WERI-Rb-1 (cell line): ENCODE measurements at regions not wholly inside any gene's neighbourhood (a gene's known extent, or its start where the extent isn't known, plus 50 kb on each side); places are given as distances from the start of the nearest gene placed in this dataset.
"Not testable (repeated sequence)": the region's sequence is repeated elsewhere in the genome, so short reads cannot be mapped to it uniquely, and the experiment has no call there.

ENCODE experiments used
- DNase-seq: peaks from one replicate; pipeline ENCODE4 v3.0.0-alpha.2; 2020
- H3K27ac ChIP-seq: fragments of 250-450 bp; sonication (Bioruptor Pico); 2 replicates; pipeline ENCODE4 v1.5.1; 2020; ENCODE audit warnings: mild to moderate bottlenecking, moderate library complexity
- H3K27me3 ChIP-seq: fragments of 250-450 bp; sonication (Bioruptor Pico); 2 replicates; pipeline ENCODE4 v1.5.1; 2021; ENCODE audit warnings: mild to moderate bottlenecking, low read depth, moderate library complexity; ENCODE audit not compliant: insufficient read depth, severe bottlenecking
- H3K36me3 ChIP-seq: fragments of 250-450 bp; sonication (Bioruptor Pico); 2 replicates; pipeline ENCODE4 v1.5.1; 2020; ENCODE audit warnings: mild to moderate bottlenecking, moderate library complexity
- H3K4me3 ChIP-seq: 2 replicates; pipeline ENCODE4 v1.5.1; 2011; ENCODE audit warnings: low read depth, mild to moderate bottlenecking, control low read depth, low read length
- H3K9me3 ChIP-seq: fragments of 250-450 bp; sonication (Bioruptor Pico); 2 replicates; pipeline ENCODE4 v1.5.1; 2021; ENCODE audit warnings: mild to moderate bottlenecking, moderate library complexity; ENCODE audit not compliant: severe bottlenecking
- TF ChIP-seq, protein P1 (sequence below): IDR thresholded peaks from 2 replicates; pipeline ENCODE4 v1.5.1; 2011; ENCODE audit warnings: low read depth, mild to moderate bottlenecking, control low read depth, inconsistent platforms, low read length

DNA sequence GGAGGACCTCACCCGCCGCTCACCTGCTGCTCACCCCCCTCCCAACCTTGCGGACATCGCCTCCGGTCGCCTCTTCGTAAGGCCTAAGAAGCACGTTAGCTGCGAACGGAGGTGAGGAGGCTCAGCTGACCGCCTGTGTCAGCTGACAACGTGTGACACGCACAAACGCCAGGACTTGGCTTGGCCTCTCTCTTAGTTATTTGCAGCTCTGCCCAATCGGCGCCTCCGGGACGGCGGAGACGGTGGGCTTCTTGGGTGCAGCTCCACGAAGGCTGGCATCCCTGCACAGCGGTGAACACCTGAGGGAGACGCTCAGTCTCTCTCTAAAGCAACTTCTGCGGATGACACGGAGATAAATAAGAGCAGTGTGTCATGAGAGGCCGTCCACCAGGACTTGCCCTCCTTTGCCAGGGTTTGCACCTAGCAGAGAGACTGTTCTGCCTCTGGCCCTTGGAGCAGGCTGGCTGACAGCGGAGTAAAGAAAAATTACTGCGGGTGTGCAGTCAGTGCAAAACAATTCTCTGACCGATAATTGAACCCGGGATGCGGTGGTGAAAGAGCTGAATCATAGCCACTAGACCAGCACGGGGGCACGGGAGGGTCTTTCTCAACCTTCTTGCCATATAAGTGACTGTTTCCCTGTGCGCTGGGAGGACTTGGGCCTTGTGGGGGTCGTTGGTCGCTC lies 318.9 kb downstream of the FAM72C start:
- no peaks in the 10 kb centered on the region for H3K36me3 ChIP-seq
- no peak for DNase-seq
- H3K27ac ChIP-seq = no peak overlapping the region
- no peak overlapping the region for H3K4me3 ChIP-seq
- TF ChIP-seq, protein P1, sequence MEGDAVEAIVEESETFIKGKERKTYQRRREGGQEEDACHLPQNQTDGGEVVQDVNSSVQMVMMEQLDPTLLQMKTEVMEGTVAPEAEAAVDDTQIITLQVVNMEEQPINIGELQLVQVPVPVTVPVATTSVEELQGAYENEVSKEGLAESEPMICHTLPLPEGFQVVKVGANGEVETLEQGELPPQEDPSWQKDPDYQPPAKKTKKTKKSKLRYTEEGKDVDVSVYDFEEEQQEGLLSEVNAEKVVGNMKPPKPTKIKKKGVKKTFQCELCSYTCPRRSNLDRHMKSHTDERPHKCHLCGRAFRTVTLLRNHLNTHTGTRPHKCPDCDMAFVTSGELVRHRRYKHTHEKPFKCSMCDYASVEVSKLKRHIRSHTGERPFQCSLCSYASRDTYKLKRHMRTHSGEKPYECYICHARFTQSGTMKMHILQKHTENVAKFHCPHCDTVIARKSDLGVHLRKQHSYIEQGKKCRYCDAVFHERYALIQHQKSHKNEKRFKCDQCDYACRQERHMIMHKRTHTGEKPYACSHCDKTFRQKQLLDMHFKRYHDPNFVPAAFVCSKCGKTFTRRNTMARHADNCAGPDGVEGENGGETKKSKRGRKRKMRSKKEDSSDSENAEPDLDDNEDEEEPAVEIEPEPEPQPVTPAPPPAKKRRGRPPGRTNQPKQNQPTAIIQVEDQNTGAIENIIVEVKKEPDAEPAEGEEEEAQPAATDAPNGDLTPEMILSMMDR = no peak
- peaks cover 26% of the 10 kb centered on the region for H3K9me3 ChIP-seq
- peaks cover 94% of the 10 kb centered on the region for H3K27me3 ChIP-seq

DNA sequence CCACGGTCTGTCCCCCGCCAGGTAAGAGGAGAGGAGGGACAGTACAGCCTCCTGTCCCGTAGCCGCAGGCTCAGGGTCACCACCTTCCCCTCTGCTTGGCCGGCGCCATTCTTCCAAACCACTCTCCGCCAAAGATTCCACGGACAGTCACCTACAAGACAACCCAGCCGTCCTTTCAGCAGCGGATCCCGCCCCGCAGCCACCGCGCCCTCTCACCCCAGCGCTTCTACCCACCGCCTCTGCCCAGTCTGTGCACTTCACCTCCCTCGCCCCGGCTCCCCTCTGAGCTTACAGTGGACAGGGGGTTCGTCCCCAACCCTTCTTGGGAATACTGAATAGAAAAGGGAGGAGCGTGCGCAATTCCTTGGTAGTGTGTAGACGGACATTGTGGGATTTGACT lies 319.6 kb downstream of the FAM72C start:
- H3K9me3 ChIP-seq = peaks cover 29% of the 10 kb centered on the region
- no peaks in the 10 kb centered on the region for H3K36me3 ChIP-seq
- H3K27me3 ChIP-seq = peaks cover 88% of the 10 kb centered on the region
- TF ChIP-seq, protein P1 = no peak
- H3K27ac ChIP-seq = no peak overlapping the region
- no peak for DNase-seq
- no peak overlapping the region for H3K4me3 ChIP-seq

DNA sequence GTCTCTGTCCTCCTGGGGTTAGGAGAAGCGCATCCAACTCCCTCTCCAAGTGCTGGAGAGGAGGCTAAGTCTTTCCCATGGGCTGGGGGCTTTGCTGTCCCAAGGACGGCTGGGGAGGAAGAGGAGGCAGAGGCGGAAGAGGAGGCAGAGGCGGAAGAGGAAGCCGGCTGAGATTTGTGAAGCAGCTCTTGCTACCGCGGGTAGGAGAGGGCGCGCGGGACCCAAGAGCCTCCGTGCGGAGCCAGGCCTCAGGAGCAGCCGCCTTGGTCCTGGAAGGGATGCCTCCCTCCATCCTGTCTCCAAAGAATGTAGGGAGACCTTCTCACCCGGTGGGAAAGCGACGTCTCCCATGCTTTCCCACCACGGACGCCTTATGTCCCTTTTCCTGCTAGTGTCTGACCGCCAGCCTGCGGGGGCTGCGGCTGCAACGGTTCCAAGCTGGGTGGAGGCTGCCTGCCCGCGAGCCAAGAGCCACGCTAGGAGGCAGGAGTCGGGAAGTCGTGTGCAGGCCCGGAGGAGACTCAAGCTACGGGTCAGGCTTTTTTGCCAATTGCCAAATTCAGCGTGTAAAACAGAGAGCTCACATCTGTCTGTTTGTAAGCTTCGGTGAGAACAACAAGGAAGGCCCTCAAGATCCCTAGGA lies 320.3 kb downstream of the FAM72C start:
- TF ChIP-seq, protein P1 = no peak
- no peak for DNase-seq
- Histone ChIP-seq H3K9me3 (peaks cover 29% of the 10 kb centered on the region), H3K36me3 (no peaks in the 10 kb centered on the region), H3K27me3 (peaks cover 88% of the 10 kb centered on the region), H3K4me3 (no peak overlapping the region), H3K27ac (no peak overlapping the region)

- H3K27me3 ChIP-seq = peaks cover 76% of the 10 kb centered on the region
Measured at GRCh38 chr1:143644035-143644434, 327.8 kb downstream of the FAM72C start.

GRCh38 chr1:143643148-143643885 lies 328.5 kb downstream of the FAM72C start:
- H3K27ac ChIP-seq = no peak overlapping the region
- peaks cover 69% of the 10 kb centered on the region for H3K27me3 ChIP-seq
- no peak overlapping the region for H3K4me3 ChIP-seq
- H3K9me3 ChIP-seq = peaks cover 13% of the 10 kb centered on the region
- TF ChIP-seq, protein P1 = no peak
- no peak for DNase-seq
- no peaks in the 10 kb centered on the region for H3K36me3 ChIP-seq

More at GRCh38 chr1:143644035-143644434, 327.8 kb downstream of the FAM72C start:
- not testable (repeated sequence) for H3K4me3 ChIP-seq, H3K27ac ChIP-seq, DNase-seq, H3K36me3 ChIP-seq
- peaks cover 13% of the 10 kb centered on the region for H3K9me3 ChIP-seq

GRCh38 chr1:143625886-143626285 lies 345.9 kb downstream of the FAM72C start:
- H3K4me3 ChIP-seq = no peak overlapping the region
- H3K27me3 ChIP-seq = peaks cover 21% of the 10 kb centered on the region
- TF ChIP-seq, protein P1 = no peak
- no peaks in the 10 kb centered on the region for H3K9me3 ChIP-seq
- DNase-seq = no peak
- H3K36me3 ChIP-seq = no peaks in the 10 kb centered on the region
- no peak overlapping the region for H3K27ac ChIP-seq
